KMS-11 (cell line): ENCODE measurements at regions not wholly inside any gene's neighbourhood (a gene's known extent, or its start where the extent isn't known, plus 50 kb on each side); places are given as distances from the start of the nearest gene placed in this dataset.

Experiments used
- H2AFZ ChIP-seq: fragments of 200-600 bp; sonication (generic); 2 replicates; pipeline ENCODE4 v1.6.1; 2016; ENCODE audit warnings: antibody characterized with exemption, mixed run types, low read depth
- H3K27ac ChIP-seq: fragments of 200-600 bp; sonication (generic); 2 replicates; pipeline ENCODE4 v1.6.1; 2016; ENCODE audit warnings: mild to moderate bottlenecking, mixed run types
- H3K27me3 ChIP-seq: fragments of 200-600 bp; sonication (generic); 2 replicates; pipeline ENCODE4 v1.6.1; 2017; ENCODE audit warnings: mild to moderate bottlenecking, low read depth, mixed run types, moderate library complexity; ENCODE audit not compliant: insufficient read depth
- H3K36me3 ChIP-seq: fragments of 200-600 bp; sonication (generic); 2 replicates; pipeline ENCODE4 v1.6.1; 2017; ENCODE audit warnings: mild to moderate bottlenecking, mixed run types; ENCODE audit not compliant: insufficient read depth
- H3K4me1 ChIP-seq: fragments of 200-600 bp; sonication (generic); 2 replicates; pipeline ENCODE4 v1.6.1; 2016; ENCODE audit warnings: mild to moderate bottlenecking, low read depth, mixed run types; ENCODE audit not compliant: poor library complexity, severe bottlenecking
- H3K4me2 ChIP-seq: fragments of 200-600 bp; sonication (generic); 2 replicates; pipeline ENCODE4 v1.7.0; 2016; ENCODE audit warnings: mild to moderate bottlenecking, mixed run types
- H3K4me3 ChIP-seq: fragments of 200-600 bp; sonication (generic); IDR thresholded peaks from 2 replicates; pipeline ENCODE4 v1.6.1; 2017; ENCODE audit warnings: low read depth, low read length, mixed read lengths; ENCODE audit not compliant: insufficient read depth
- H3K79me2 ChIP-seq: fragments of 200-600 bp; sonication (generic); 2 replicates; pipeline ENCODE4 v1.6.1; 2016; ENCODE audit warnings: low read depth, mixed run types; ENCODE audit not compliant: insufficient read depth
- H3K9ac ChIP-seq: fragments of 200-600 bp; sonication (generic); 2 replicates; pipeline ENCODE4 v1.6.1; 2016; ENCODE audit warnings: mild to moderate bottlenecking, mixed run types
- H4K20me1 ChIP-seq: fragments of 200-600 bp; sonication (generic); 2 replicates; pipeline ENCODE4 v1.6.1; 2016; ENCODE audit warnings: mild to moderate bottlenecking, mixed run types; ENCODE audit not compliant: insufficient read depth
- TF ChIP-seq, protein P1 (sequence below): fragments of 200-600 bp; sonication (generic); conservative IDR thresholded peaks from 2 replicates; pipeline ENCODE4 v1.6.1; 2017; ENCODE audit warnings: low read depth, mild to moderate bottlenecking, antibody characterized with exemption, low read length, moderate library complexity, mixed read lengths

- no peaks in the 10 kb centered on the region for H3K79me2 ChIP-seq
- H3K27me3 ChIP-seq: no peaks in the 10 kb centered on the region
- H3K36me3 ChIP-seq: no peaks in the 10 kb centered on the region
- TF ChIP-seq, protein P1, sequence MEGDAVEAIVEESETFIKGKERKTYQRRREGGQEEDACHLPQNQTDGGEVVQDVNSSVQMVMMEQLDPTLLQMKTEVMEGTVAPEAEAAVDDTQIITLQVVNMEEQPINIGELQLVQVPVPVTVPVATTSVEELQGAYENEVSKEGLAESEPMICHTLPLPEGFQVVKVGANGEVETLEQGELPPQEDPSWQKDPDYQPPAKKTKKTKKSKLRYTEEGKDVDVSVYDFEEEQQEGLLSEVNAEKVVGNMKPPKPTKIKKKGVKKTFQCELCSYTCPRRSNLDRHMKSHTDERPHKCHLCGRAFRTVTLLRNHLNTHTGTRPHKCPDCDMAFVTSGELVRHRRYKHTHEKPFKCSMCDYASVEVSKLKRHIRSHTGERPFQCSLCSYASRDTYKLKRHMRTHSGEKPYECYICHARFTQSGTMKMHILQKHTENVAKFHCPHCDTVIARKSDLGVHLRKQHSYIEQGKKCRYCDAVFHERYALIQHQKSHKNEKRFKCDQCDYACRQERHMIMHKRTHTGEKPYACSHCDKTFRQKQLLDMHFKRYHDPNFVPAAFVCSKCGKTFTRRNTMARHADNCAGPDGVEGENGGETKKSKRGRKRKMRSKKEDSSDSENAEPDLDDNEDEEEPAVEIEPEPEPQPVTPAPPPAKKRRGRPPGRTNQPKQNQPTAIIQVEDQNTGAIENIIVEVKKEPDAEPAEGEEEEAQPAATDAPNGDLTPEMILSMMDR: no peak
- H3K9ac ChIP-seq: no peak overlapping the region
- H3K4me3 ChIP-seq: no peak overlapping the region
- no peak overlapping the region for H3K4me2 ChIP-seq
- H4K20me1 ChIP-seq: no peaks in the 10 kb centered on the region
- H2AFZ ChIP-seq: no peak overlapping the region
- H3K4me1 ChIP-seq: no peaks in the 10 kb centered on the region
- no peak overlapping the region for H3K27ac ChIP-seq
Observed at GRCh38 chr11:115561116-115561515, 56.9 kb upstream of the CADM1 start.

DNA sequence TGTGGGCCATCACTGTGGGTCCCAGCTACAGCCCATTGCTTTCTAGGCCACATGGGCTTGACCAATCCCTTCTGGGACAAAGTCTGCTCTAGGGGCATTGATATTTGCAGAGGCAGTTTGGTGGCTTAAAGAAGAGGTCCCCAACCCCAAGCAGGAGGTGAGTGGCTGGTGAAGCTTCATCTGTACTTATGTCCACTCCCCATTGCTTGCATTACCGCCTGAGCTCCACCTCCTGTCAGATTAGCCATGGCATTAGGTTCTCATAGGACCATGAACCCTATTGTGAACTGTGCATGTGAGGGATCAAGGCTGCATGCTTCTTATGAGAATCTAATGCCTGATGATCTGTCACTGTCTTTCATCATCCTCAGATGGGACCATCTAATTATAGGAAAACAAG lies 54.4 kb upstream of the CADM1 start:
- Histone ChIP-seq H4K20me1 (no peaks in the 10 kb centered on the region), H3K4me2 (no peak overlapping the region), H3K4me3 (no peak overlapping the region), H3K27me3 (no peaks in the 10 kb centered on the region), H3K36me3 (no peaks in the 10 kb centered on the region), H3K9ac (no peak overlapping the region), H3K27ac (no peak overlapping the region), H3K79me2 (no peaks in the 10 kb centered on the region), H2AFZ (no peak overlapping the region), H3K4me1 (no peaks in the 10 kb centered on the region)
- TF ChIP-seq, protein P1: no peak

DNA sequence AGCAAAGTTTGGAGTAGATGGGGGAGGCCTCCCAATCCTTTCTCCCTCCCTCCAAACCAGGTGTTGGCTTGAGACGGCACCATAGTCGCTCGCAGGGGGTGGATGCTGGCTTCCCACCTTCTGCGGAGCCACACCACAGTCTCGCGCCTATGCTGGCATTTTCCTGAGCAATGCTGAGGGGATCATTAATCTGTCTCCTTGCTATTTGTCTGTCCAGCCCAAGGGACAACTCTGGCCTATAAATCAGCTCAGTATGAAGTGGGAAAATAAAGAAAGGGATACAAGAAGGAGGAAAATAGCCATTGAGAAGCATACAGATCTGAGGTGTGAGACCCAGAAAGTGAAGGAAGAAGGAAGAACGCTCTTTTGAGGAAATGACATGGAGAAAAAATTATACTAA lies 53.5 kb upstream of the CADM1 start:
- TF ChIP-seq, protein P1: no peak
- no peak overlapping the region for H3K9ac ChIP-seq
- no peaks in the 10 kb centered on the region for H3K79me2 ChIP-seq
- H3K4me1 ChIP-seq: no peaks in the 10 kb centered on the region
- H3K4me2 ChIP-seq: no peak overlapping the region
- no peak overlapping the region for H2AFZ ChIP-seq
- H3K4me3 ChIP-seq: no peak overlapping the region
- H4K20me1 ChIP-seq: no peaks in the 10 kb centered on the region
- no peaks in the 10 kb centered on the region for H3K27me3 ChIP-seq
- no peaks in the 10 kb centered on the region for H3K36me3 ChIP-seq
- H3K27ac ChIP-seq: no peak overlapping the region

DNA sequence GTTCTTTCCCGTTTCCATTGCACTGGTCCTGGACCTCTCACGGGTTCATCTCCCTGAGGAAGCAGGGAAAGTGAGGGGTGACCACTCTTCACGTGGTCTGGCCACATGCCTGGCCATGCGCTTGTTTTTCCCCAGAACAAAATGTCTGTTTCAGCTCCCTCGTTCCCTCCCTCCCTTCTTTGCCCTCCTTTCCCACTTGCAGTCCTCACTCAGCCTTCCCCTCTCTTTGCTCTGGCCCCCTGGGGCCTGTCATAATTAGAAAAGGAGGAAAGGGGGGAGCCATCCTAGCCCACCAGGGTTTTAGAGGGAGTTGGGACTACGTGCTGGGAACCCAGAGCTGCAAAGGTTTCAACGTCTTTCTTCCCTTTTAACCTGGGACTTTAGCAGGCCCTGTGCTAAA lies 52.8 kb upstream of the CADM1 start:
- Histone ChIP-seq H4K20me1 (no peaks in the 10 kb centered on the region), H3K27me3 (no peaks in the 10 kb centered on the region), H3K36me3 (no peaks in the 10 kb centered on the region), H2AFZ (no peak overlapping the region), H3K27ac (no peak overlapping the region), H3K4me2 (no peak overlapping the region), H3K4me1 (no peaks in the 10 kb centered on the region), H3K4me3 (no peak overlapping the region), H3K9ac (no peak overlapping the region), H3K79me2 (no peaks in the 10 kb centered on the region)
- TF ChIP-seq, protein P1: no peak
